Kidney capillary endothelial cell (primary cell): ENCODE measurements at regions not wholly inside any gene's neighbourhood (a gene's known extent, or its start where the extent isn't known, plus 50 kb on each side); places are given as distances from the start of the nearest gene placed in this dataset.

Experiments
- DNase-seq: peaks from one replicate; pipeline ENCODE4 v3.0.0-alpha.2; 2018; ENCODE audit warnings: low spot score

DNA sequence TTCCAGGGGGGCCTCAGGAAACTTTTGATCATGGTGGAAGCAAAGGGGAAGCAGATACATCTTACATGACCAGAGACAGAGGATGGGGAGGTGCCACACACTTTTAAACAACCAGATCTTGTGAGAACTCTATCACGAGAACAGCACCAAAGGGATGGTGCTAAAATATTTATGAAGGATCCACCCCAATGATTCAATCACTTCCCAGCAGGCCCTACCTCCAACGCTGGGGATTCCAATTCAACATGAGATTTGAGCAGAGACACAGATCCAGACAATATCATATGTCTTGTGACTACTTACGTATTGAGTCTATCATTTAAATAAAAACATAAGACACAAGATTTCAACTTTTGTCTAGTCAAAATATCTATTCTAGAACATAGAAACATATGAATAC, 351.9 kb downstream of the EPM2A start:
- no peak for DNase-seq

DNA sequence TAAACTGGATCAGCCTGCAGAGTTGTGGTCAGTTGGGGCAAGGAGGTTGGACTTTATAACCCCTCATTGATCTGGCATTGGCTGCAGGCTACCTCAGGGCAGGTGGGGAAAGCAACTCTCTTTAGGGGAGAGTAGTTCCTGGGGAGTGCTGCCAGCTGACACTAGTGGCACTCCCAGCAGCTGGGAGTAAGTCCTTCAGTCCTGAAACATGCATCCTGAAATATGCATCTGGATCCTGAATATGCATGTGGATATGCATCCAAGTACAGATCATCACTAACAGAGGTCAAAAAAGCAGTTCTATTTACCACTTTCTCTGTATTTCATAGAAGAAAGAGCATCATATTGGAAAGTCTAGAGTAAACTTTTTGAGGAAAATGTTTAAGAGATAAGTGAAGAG, 350.8 kb downstream of the EPM2A start:
- no peak for DNase-seq

DNA sequence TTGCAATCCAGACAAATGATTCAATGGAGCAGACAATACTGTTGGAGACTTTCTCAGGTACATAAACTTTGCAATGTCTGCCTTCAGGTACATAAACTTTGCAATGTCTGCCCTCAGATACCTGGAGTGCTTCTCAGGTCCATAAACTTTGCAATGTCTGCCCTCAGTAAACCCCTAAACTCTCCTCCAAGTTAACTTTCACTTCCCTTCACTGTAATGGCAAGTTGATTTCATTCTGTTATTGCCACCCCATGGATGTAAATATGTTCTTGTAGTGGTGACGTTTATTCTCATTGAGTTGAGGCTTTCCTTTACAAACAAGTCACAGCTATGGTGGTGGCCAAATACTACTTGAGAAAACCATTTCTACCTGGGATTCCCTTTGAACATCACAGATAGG, 338.8 kb downstream of the EPM2A start:
- DNase-seq, result no peak

DNA sequence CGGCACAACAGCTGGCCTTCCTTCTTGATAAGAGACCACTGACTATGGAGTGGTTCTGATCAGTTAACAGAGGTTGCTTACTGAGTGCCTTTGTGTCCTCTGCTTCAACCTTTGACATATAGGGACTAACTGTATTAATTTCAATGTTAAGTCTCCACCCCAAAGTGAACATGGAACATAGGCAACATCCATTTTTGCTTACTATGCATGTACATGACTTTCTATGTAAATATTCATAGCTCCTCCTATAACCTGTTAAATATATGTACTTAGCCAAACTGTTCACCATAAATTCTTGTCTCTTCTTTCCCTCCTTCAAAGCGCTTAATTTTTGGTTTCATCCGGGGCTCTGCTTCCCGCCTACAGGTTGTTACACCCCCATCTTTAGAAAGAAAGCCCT, 334.8 kb downstream of the EPM2A start:
- no peak for DNase-seq

DNA sequence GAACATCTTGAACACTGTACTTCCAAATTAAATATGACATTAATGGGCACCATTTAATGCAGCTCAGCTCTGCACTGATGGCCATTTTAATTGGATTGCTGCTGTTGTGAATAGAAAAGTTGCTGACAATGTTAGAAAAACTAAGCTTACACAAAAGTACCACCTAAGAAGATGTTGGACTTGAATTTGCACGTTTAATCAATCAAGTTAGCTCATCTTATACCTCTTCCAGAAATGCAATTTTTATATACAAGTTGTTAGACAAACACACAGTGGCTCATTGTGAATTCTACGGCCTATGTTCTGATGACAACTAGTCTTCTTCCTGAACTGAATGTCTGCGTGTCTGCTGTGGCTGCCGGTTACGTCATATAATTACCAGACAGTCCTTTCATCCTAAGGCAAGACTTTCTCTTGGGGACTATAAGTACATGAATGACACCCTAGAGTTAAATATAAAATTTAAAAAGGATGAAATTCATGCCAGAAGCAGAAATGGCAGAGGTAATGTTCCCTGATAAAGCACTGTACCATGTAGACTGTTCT, 330.2 kb downstream of the EPM2A start:
- DNase-seq, result no peak

DNA sequence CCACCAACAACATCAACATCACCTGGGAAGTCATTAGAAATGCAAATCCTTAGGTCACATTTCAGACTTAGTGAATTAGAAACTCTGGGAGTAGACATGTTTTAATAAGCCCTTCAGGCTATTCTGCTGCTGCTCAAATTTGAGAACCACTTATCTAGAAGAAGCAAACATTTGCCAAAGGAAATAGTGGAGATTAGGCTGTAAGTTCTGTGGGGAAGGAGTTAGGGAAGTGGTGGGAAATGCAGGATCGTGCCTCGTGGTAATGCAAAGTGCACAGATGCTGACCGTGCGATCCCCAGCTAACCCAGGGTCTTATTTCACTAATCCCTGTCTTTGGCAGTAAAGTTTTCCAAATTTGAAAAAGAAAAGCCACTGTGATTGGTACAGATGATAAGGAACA, 328.5 kb downstream of the EPM2A start:
- DNase-seq, result no peak

DNA sequence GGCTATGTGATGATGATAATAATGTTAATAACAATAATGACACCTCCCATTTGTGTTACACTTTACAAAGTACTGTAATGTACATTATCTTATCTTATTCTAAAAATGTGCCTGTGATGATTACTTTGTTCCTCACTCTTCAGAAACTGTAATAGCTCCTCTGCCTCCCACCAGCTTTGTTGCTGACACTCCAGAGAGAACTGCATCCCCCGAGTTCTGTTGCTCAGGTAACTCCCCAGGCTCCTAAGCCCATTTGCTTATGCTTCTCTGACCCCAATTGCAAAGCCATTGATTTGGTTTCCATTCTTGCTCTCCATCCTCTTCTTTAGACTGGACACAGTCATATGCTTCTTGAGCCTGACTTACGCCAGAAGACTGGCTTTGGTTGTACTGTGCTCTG, 319.7 kb downstream of the EPM2A start:
- no peak for DNase-seq

DNA sequence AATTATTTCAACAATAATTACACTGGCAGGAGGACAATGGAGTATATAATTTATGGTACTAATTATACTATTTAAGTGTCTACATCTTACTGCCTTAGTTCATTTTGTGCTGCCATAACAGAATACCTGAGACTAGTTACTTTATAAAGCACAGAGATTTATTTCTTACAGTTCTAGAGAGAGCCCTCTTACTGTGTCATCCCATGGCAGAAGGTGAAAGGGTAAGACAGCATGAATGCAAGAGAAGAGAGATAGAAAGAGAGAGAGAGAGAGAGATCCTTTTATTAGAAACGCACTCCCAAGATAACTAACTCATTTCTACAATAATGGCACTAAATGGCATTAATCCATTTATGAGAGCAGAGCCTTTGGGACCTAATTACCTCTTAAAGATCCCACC, 314.7 kb downstream of the EPM2A start:
- DNase-seq, result no peak

DNA sequence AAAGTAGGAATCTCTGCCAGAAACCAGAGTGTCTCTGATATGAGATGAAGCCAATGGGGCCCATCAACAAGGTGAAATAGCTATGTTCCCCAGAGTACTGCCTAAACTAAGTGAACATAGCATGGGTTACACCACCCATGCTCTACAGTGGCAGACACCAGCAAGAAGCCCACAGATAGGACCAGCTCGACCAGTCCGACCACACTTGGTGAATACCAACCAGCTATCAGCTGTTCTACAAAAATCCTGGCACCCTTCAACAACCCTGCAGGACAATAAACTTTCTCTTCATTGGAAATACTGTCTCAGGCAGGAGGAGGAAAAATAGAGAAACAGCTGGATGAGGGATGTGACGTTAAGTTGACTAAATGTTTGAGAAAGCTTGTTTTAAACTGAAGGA, 311.4 kb downstream of the EPM2A start:
- DNase-seq, result no peak

DNA sequence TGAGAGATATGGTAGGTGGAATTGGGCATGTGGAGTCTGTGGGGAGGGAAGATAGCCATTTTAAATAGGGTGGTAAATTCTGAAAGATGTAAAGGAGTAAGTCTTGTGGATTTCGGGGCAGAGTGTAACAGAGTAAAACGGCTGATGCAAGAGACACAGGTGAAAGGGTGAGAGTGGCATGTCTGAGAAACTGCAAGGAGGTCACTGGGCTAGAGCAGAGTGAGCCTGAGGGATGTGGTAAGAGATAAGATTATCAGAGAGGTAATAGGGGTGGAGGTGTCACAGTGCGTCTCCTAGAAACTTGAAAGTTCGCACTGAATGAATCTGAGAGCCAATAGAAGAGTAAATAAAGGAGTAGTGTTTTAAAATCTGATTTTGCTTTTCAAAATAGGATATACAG, 308.1 kb downstream of the EPM2A start:
- no peak for DNase-seq

DNA sequence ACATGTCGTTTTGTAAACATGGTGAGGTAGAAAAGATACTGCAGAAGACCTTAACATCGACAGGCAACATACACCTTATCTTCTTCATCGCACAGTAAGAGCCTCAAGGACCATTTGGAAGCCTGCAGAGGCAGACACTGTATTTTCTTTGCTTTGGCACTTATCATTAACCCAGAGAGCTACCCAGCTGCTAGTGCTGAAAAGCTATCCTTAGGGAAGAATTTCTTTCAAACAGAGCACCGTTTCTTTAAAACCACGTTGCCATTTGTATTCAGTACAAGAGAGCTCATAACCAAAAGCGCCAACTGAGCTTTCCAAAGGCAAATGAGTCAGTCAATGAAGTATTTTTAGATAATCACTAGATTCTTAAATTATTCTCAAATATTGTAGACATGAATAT, 306.6 kb downstream of the EPM2A start:
- DNase-seq, result no peak

DNA sequence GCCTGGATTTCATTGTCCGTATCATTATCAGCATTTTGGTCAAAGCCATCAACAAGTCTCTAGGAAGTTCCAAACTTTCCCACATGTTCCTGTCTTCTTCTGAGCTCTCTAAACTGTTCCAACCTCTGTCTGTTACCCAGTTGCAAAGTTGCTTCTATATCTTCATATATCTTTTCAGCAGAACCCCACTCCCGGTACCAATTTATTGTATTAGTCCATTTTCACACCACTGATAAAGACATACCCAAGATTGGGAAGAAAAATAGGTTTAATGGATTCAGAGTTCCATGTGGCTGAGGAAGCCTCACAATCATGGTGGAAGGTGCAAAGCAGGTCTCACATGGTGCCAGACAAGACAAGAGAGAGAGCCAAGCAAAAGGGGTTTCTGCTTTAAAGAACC, 293.2 kb downstream of the EPM2A start:
- DNase-seq, result no peak

DNA sequence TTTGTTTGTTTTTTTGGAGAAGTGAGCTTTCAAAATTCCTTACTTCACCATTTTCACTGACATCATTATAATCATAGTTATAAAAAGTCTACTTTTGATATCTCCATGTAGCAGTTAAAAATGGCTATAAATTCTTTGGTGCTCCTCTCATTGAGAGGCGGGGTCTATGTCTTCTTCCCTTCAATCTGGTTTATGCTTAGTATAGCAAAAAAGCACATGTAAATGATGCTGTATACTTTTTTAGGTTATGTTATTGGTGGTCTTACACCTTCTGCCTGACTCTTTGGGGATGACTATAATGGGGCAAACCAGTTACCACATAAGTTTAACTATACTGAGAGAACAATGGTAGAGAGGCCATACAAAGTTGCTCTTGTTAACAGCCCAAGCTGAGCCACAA, 289.6 kb downstream of the EPM2A start:
- DNase-seq, result no peak

DNA sequence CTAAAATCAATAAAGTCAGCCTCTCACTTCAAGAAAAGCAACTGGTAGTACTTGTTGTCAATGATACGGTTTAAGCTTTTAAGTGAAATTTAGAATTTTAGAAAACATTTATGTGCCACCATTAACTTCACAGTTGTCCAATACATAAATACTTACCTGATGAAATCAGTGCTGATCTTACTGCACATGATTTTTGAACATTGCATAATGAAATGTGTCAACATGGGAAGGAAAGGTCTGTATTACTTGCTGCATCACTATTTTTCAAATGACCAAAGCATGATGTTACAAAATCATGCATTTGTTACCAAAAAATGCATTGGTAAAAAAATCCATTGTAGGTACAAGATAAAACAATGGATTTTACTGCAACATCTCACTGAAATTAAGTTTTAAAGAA, 284.3 kb downstream of the EPM2A start:
- DNase-seq, result no peak

DNA sequence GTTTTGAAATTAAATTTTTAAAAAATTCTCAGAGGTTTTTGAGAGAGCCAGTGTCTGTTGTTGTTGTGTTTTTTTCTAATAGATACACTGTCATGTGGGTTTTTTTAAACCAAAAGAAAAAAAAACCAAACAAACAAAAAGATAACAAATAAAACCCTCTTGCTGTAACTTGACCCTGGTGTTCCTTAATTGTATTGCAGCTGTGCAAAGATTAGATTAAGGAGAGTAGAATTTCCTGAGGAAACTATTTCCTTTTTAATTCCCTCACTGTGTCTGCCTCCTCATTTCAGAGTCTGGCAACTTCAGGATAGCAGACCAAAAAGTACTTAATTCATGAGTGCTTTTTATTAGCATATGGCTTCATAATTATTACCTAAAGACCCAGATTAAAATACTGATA, 281.9 kb downstream of the EPM2A start:
- DNase-seq, result no peak

DNA sequence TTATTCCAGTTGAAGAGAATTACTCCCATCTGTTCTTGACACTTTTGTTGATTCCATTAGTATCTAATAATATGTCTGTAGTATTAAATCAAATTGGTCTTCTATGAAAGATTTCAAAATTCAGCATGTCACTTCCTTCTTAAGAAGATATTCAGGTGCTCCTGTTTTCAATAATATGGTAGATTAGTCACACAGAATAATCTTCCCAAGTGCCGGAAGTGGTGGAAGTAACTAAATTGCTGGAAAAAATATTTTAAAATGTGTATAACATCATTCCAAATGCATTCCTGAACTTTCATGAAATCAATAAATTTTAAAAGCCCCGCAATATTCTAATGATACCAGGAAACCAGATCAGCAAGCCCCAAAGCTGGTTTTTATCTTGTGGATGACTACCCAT, 281.3 kb downstream of the EPM2A start:
- no peak for DNase-seq

DNA sequence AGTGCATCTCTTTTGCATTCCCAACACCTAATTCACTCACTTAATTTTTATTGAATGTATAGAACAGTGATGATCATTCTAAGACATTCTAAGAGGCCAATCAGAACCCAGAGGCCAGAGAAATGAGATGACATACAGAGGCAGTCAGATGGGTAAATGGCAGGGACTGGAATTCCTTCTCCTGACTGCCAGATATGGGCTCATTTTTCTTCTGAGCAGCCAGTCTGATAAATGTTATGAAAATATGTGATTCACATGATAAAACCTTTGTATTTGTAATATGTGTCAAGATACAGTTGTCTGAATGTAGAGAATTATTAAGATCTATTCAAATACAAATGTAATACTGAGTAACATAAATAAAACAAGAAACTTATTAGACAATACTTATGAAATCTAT, 277.8 kb downstream of the EPM2A start:
- DNase-seq, result no peak

DNA sequence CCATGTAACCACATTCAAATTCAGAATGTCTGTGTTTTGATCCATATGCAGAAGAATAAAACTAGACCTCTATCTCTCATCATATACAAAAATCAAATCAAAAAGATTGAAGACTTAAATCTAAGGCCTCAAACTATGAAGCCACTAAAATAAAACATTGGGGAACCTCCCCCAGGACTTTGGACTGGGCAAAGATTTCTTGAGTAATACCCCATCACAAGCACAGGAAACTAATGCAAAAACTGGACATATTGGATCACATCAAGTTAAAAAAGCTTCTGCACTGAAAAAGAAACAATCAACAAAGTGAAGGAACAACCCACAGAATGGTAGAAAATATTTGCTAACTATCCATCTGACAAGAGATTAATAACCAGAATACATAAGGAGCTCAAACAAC, 266.8 kb downstream of the EPM2A start:
- DNase-seq, result no peak

DNA sequence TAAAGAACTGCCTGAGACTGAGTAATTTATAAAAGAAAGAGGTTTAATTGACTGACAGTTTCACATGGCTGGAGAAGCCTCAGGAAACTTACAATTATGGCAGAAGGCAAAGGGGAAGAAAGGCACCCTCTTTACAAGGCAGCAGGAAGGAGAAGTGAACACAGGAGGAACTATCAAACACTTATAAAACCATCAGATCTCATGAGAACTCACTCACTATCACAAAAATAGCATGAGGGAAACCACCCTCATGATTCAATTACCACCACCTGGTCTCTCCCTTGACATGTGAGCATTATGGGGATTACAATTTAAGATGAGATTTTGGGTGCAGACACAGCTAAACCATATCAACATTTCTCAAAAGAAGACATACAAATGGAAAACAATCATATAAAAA, 266.3 kb downstream of the EPM2A start:
- DNase-seq, result no peak

DNA sequence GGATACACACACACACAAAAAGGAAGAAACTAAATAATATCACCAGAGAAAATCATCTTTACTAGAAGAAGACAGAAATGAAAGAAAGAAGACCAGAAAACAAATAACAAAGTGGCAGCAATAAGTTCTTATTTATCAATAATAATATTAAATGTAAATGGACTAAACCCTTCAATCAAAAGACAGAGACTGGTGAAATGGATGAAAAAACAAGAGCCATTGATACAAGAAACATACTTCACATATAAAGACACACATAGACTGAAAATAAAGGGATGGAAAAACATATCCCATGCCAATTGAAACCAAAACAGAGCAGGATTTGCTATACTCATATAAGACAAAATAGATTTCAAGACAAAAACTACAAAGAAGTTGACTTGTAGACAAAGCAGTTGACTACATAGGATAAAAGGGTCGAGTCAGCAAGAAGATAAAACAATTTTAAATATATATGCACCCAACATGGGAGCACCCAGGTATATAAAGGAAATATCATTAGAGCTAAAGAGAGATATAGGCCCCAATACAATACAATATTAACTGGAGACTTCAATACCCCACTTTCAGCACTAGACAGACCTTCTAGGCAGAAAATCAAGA, 259.4 kb downstream of the EPM2A start:
- DNase-seq, result no peak

DNA sequence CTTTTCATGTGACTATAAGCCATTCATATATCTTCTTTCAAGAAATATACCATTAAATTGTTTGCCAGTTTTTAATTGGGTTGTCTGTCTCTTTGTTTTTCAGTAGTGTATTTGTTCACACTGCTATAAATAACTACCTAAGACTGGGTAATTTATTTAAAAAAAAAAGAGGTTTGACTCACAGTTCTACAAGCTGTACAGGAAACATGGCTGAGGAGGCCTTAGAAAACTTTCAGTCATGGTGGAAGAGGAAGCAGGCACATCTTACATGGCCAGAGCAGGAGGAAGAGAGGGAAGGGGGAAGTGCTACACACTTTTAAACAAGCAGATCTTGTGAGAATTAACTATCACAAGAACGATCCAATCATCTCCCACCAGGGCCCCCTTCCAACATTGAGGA, 255.3 kb downstream of the EPM2A start:
- DNase-seq, result peak; percentile 21

DNA sequence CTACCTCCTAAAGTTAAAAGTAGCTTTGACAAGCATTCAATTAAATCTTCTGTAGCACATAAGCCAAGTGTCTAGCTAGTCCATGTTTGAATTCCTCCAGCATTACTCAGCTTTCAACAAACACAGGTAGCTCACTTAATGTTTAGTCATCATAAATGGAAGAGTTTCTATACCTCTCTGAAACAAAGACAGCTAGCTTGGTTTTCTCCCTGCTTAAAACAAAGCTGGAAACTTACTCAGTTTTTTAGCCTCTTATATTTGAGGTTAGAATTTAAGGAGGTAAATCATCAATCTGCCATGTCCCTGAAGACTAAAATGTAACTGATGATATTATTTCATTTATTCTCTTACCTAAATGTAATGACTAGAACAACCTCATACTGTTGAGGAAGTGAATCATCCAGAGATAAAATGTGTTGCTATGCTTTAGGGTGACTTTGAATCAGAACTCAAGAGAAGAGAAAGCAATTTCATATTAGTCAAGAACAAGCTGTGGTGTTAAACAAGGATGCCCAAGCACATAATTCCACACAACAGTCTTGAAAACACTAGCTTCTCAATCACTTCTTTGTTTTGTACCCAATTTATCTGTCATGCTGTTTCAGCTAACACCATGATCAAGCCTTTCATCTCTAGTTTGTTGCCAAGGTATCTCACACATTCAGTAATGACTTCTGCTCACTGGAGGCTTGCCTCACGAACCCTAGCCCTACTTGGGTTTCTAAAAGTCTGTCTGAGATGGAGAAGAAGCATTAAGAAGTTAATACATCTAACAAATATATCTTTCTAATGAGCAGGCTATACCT, 251.9 kb downstream of the EPM2A start:
- peak; percentile 69 for DNase-seq

DNA sequence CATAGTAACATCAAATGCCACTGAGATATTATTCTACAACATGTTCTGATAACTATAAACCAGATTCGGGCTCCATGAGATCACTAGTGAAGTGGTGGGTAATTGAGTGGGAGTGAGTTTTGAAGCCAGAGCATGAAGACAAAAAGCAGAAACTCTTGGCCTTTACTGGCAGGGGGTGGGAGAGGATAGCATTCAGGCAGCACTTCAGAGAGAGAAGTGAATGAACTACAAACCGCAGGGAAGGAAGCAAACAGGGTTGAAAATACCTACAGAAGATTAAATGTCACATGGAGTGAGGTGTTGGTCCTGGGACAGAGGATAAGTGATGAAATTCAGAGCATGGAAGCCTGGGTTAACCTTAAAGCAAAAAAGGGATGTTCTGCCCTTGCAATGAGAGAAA, 250.0 kb downstream of the EPM2A start:
- no peak for DNase-seq

DNA sequence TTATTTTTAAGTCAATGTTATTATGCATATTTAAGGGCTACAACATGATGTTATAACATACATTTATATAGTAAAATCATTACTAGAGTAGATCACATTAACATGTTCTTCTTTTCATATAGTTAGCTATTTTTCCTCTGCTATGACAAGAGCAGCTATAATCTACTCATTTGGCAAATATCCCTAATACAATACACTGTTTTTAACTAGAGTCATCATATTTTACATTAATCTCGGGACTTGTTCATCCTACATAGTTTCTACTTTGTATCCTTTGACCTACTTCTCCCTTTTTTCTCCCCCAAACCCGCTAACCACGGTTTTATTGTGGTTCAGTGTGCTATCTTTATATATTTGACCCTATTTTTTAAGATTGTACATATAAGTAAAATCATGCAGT, 249.0 kb downstream of the EPM2A start:
- no peak for DNase-seq
